Stimulated activated CD8-positive, alpha-beta memory T cell treated with anti-CD3 and anti-CD28 coated beads, Interleukin-15, amount 100 ng/mL, for 4 hours (primary cell): ENCODE measurements at regions not wholly inside any gene's neighbourhood (a gene's known extent, or its start where the extent isn't known, plus 50 kb on each side); places are given as distances from the start of the nearest gene placed in this dataset.
"Not testable (repeated sequence)": the region's sequence is repeated elsewhere in the genome, so short reads cannot be mapped to it uniquely, and the experiment has no call there.

Source experiments
- DNase-seq, 2 donors: peaks; one replicate each; pipeline ENCODE4 v3.0.0-alpha.2; 2020; ENCODE audit warnings: low read depth in 2 of 2

DNA sequence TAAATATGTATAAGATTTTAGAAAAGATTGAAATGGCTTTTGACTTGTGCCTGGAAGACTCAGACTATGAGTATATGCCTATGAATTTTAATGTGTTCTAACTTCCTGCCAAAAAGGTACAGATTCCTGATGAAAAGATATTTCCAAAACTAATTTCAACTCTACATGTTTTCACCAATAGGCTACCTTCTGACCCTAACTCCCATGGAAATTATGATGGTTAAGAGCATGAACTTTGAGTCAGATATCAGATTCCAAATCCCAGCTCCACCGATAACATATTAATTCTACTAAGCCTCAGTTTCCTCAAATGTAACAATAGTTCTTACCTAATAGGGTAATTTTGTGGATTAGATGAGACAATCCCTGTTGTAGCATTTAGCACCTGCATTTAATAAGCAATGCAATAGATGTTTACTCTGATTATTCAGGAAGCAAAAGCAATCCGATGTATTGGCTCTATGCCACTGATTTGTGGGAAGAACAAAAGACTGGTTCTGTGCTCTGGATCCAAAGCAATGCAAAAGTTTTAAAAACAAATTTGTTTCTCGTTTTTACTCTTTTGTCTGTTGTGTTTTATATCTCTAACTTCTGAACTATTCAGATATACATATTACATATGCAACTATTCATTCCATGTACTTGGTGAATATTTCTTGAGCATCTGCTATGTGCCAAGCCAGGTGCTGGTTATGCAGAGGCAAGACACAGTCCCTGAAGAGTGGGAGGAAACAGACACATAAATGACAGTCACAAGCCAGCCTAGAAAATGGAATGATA is 115.4 kb downstream of the GATA6 start:
- no peak for DNase-seq

DNA sequence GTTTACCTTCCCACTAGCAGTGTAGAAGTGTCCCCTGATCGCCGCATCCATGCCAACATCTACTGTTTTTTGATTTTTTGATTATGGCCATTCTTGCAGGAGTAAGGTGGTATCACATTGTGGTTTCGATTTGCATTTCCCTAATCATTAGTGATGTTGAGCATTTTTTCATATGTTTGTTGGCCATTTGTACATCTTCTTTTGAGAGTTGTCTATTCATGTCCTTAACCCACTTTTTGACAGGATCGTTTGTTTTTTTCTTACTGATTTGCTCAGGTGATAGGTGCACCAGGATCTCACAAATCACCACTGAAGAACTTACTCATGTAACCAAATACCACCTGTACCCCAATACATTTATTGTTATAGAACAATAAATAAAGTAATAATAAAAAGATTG is 114.5 kb downstream of the GATA6 start:
- DNase-seq, result not testable (repeated sequence)

DNA sequence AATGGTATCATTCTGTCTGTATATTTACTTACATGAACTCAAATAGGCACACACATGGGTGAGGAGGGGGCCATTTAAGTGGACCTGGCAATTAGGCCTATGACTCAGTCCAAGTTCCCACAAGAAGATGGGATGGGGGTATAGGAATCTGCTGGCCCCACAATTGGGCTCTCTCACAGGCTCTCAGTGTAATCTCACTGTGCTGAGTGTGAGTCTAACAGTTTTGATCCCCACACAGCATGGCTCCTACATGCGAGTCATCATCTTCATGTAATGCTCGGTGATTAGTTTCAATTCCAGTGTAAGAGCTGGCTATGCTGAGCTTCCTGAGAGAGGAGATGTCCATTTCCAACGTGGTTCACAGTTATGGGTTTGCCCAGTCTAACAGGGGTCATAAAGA is 114.0 kb downstream of the GATA6 start:
- DNase-seq, result no peak

GRCh38 chr18:22283116-22283395 is 113.7 kb downstream of the GATA6 start:
- no peak for DNase-seq

DNA sequence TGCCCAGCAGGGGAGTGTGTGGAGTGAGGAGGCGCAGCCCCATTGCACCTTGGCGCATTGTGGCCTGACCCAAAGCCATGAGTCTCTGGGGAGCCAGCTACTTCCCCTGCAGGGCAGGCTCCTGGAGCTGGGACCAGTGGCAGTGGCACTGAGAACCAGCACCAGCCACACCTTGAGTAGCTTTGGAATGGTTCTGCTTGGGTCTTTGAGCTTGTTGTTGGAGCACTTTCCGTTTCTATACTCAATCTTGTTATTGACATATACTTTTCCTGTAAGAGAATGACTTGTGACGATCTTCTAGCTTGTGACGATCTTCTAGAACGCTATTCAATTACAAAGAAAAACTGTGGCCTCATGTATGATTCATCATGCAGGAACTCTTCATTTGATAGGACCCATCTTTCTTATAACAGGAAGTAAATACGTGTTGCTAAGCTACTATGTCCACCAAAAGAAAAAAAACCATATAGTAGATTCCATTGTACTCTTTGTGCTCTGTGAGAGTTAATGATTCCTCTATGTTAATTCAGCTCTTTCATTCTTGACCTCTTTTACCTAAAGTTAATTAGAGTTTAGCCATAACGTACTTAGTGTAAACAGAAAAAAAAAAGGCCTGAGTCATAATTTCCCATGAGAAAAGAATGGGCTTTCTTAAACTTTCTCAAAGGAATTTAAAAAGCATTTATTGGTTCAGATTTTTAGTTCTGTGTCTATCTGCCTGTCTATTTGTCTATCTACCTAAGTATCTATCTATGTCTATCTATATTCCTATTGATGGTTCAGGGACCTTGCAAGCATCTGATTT is 113.1 kb downstream of the GATA6 start:
- peak in 1 of 2 donors; percentile 20 for DNase-seq

- no peak for DNase-seq
Observed at GRCh38 chr18:22280453-22280750, 111.0 kb downstream of the GATA6 start.

GRCh38 chr18:22279741-22280452 is 110.5 kb downstream of the GATA6 start:
- DNase-seq, result no peak

GRCh38 chr18:22278798-22279197 is 109.4 kb downstream of the GATA6 start:
- no peak for DNase-seq

GRCh38 chr18:22277758-22278157 is 108.4 kb downstream of the GATA6 start:
- DNase-seq, result no peak

DNA sequence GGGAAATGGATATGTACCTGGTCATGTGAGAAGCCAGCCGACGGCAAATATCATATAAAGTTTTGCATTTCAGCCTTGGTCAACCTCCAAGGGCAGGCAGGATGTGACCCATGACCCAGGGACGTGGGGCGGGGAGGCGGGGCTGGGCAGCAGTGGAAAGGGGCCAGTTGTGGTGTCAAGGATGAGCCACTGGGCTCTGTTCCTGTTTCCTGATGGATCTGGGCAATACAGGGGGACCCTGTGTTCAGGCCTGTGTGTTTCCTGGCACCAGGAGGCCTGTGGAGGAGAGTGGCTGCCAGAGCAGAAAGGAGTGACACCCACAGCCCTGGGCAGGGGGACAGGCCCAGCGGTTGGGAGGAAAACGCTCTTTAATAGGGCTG is 106.9 kb downstream of the GATA6 start:
- DNase-seq, result no peak

- DNase-seq, result no peak
Observed at GRCh38 chr18:22275706-22276333, 106.4 kb downstream of the GATA6 start.

DNA sequence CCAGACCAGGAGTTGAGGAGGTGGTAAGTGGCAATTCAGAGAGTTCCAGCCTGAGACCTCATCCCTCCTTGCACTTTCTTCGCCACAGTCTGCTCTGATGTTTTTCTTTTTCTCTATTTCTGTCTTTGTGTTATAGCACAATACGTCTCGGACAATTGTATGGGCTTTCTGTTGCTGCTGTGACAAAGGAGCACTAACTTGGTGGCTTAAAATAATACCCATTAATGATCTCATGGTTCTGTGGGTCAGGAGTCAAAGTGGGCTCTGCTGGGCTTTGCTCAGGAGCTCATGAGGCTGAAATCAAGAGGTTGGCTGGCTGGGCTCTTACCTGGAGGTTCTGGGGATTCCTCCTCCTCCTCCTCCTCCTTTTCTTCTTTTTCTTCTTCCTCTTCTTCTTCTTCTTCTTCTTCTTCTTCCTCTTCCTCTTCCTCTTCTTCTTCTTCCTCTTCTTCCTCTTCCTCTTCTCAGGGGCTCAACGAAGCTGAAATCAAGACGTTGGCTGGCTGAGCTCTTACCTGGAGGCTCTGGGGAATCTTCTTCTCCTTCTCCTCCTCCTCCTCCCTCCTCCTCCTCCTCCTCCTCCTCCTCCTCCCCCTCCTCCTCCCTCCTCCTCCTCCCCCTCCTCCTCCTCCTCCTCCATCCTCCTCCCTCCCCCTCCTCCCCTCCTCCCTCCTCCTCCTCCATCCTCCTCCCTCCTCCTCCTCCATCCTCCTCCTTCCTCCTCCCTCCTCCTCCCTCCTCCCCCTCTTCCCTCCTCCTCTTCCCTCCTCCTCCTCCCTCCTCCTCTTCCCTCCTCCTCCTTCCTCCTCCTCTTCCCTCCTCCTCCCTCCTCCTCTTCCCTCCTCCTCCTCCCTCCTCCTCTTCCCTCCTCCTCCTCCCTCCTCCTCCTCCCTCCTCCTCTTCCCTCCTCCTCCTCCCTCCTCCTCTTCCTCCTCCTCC is 104.0 kb downstream of the GATA6 start:
- DNase-seq, result no peak

DNA sequence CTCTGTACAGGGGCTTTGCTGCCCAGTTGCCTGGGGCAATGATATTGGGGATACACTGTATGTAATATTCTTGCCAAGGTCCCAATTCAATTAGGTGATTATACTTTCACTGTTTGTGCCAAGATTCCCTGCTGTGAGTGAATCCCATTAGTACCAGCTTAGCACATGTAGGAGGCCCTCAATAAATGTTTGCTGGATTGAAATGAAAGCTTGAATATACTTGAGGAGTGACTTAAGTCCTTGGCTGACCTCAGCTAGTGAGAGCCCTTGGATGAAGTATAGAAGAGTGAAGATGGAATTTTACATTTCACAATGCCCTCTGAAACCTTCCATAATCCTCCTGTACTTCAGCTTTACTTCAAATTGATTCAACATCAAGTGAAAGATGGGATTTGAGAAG is 102.9 kb downstream of the GATA6 start:
- DNase-seq, result no peak

GRCh38 chr18:22271030-22271429 is 101.6 kb downstream of the GATA6 start:
- no peak for DNase-seq

GRCh38 chr18:22268641-22269128 is 99.3 kb downstream of the GATA6 start:
- DNase-seq, result no peak

DNA sequence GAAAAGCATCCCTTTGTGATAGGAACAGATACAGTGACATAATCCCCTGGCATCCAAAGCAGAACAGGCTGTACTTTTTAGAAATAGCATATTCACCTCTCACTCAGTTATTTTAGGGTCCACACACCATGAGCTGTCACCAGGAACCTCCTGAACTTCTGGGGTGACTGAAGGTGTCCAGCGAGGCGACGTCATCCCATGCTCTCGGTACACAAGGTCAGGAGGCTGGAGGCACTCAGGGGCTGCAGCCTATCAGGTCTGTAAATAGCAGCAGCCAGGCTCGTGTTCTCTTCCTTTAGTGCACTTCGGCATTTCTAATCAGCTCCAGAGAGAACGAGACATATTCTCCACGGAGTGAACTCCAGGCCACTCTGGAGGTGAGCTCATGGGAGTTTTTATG is 98.3 kb downstream of the GATA6 start:
- no peak for DNase-seq

GRCh38 chr18:22267225-22267624 is 97.8 kb downstream of the GATA6 start:
- no peak for DNase-seq

DNA sequence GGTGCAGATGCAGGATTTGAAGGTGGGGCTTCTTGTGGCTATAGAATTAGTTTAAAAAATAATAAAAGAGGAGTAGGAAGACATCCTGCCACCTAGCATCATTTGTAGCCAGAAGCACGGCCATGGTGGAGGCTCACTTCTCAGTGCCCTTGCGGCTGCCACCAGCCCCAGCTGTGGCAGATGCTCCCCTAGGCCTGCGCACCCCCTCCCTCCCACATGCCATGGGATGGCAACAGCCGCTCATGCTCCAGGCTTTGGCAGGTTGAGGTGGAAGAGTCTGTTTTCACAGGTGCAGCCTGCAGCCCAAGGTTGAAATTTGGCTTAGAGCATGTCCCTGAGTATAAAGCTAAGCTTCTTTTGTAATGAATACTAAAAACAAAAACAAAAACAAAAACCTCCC is 96.4 kb downstream of the GATA6 start:
- DNase-seq, result no peak

- no peak for DNase-seq
Observed at GRCh38 chr18:22260208-22260820, 90.9 kb downstream of the GATA6 start.

DNA sequence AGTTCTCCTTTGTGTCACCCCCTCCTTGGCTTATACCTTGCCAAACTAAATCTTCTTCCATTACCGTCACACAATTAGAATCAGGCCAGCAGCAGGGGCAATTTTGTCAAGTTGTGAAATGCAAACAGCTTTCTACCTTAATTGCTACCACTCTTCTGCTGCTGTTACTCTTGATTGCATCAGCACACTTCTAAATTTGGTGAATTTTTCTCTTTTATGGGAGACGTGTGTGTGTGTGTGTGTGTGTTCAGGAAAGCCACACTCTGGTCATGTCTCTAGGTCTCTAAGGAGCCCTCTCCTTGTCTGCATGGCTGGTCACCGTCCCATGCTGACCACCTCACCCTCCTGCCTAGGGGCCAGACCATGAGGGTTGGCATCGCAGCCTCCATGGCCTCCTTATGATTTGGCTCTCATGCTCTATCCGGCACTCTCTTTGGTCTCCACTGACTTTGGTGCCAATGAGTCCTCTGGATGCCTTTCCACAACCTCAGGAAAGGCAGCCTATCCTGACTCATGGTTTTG is 87.7 kb downstream of the GATA6 start:
- no peak for DNase-seq

GRCh38 chr18:22254088-22254487 is 84.7 kb downstream of the GATA6 start:
- DNase-seq, result no peak
